GM19351 (cell line): ENCODE measurements at regions not wholly inside any gene's neighbourhood (a gene's known extent, or its start where the extent isn't known, plus 50 kb on each side); places are given as distances from the start of the nearest gene placed in this dataset.
A peak's percentile ranks its signal among the peaks of the same experiment; 100 is the strongest.
"Not testable (repeated sequence)": the region's sequence is repeated elsewhere in the genome, so short reads cannot be mapped to it uniquely, and the experiment has no call there.

ENCODE experiments used
- ATAC-seq: cut with Tn5 transposase; IDR thresholded peaks from one replicate; pipeline ENCODE4 v1.9.1; 2021; ENCODE audit warnings: mild to moderate bottlenecking, moderate library complexity; ENCODE audit not compliant: unreplicated experiment

- not testable (repeated sequence) for ATAC-seq
Observed at GRCh38 chr1:220475608-220476007, 52.3 kb upstream of the MARK1 start.

- ATAC-seq: not testable (repeated sequence)
Observed at GRCh38 chr1:220475141-220475540, 52.8 kb upstream of the MARK1 start.

GRCh38 chr1:220473440-220473839 is 54.5 kb upstream of the MARK1 start:
- no peak for ATAC-seq

- ATAC-seq: no peak
Observed at GRCh38 chr1:220462752-220463151, 65.2 kb upstream of the MARK1 start.

GRCh38 chr1:220458936-220459335 is 69.0 kb upstream of the MARK1 start:
- no peak for ATAC-seq

GRCh38 chr1:220457957-220458609 is 69.9 kb upstream of the MARK1 start:
- ATAC-seq: no peak

GRCh38 chr1:220455559-220455958 is 72.4 kb upstream of the MARK1 start:
- ATAC-seq: no peak

GRCh38 chr1:220454155-220454777 is 73.7 kb upstream of the MARK1 start:
- ATAC-seq: no peak

- ATAC-seq: no peak
Observed at GRCh38 chr1:220453371-220453770, 74.6 kb upstream of the MARK1 start.

- no peak for ATAC-seq
Observed at GRCh38 chr1:220451532-220451931, 76.4 kb upstream of the MARK1 start.

- no peak for ATAC-seq
Observed at GRCh38 chr1:220450927-220451326, 77.0 kb upstream of the MARK1 start.

- peak; percentile 69 for ATAC-seq
Observed at GRCh38 chr1:220448217-220448616, 79.7 kb upstream of the MARK1 start.

- ATAC-seq: not testable (repeated sequence)
Observed at GRCh38 chr1:220444586-220444985, 83.3 kb upstream of the MARK1 start.

GRCh38 chr1:220441211-220441610 is 86.7 kb upstream of the MARK1 start:
- no peak for ATAC-seq

GRCh38 chr1:220438741-220439140 is 89.2 kb upstream of the MARK1 start:
- no peak for ATAC-seq

- ATAC-seq: no peak
Observed at GRCh38 chr1:220432408-220432807, 95.5 kb upstream of the MARK1 start.

- no peak for ATAC-seq
Observed at GRCh38 chr1:220431554-220432239, 96.2 kb upstream of the MARK1 start.

GRCh38 chr1:220430586-220430985 is 97.3 kb upstream of the MARK1 start:
- no peak for ATAC-seq

GRCh38 chr1:220430059-220430458 is 97.9 kb upstream of the MARK1 start:
- no peak for ATAC-seq

GRCh38 chr1:220426989-220427388 is 100.9 kb upstream of the MARK1 start:
- no peak for ATAC-seq

GRCh38 chr1:220425852-220426251 is 102.1 kb upstream of the MARK1 start:
- ATAC-seq: no peak

GRCh38 chr1:220421508-220421907 is 106.4 kb upstream of the MARK1 start:
- ATAC-seq: no peak
